ENCODE measurements at regions not wholly inside any gene's neighbourhood (a gene's known extent, or its start where the extent isn't known, plus 50 kb on each side); places are given as distances from the start of the nearest gene placed in this dataset.

GRCh38 chr21:21730512-21730911, 732.3 kb downstream of the NCAM2 start:
- DNase-seq = no peak

GRCh38 chr21:21731626-21732025, 733.4 kb downstream of the NCAM2 start:
- no peak for DNase-seq

GRCh38 chr21:21734088-21734487, 735.9 kb downstream of the NCAM2 start:
- no peak for DNase-seq

- DNase-seq = no peak
Observed at GRCh38 chr21:21737186-21737585, 739.0 kb downstream of the NCAM2 start.

GRCh38 chr21:21740207-21740606, 742.0 kb downstream of the NCAM2 start:
- DNase-seq = no peak

DNA sequence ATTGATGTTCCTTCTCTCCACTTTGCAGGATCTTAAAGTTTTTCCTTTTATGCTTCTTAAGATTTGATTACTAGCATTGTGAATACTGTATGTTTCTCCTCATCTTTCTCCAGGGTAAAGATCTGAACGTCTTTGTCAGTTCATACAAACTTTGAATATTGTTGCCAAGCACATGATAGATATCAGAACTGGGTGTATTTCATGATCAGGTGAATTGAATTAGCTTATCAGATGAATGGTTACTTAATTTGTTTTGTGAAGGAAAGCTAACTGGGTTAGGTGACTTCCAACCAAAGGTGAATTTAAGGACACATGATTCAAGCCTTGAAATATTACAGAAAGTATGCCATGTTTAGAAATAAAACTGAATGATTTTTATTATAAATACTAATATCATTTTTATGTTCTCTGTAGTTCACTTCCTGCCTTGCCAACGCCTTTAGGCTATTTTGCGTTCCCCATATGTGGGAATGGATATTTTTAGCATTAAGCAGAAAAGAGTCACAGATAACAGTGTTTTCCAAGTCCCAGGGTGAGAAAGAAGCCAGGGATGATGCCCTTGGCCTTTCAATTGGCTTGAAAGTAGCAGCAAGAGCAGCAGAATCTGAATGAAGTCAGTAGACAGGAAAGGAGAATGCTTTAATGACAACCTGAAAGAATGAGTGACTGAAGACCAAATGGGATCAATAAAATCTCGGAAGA, 752.1 kb downstream of the NCAM2 start:
- DNase-seq = no peak

GRCh38 chr21:21751286-21751685, 753.1 kb downstream of the NCAM2 start:
- DNase-seq = no peak

- DNase-seq = no peak
Observed at GRCh38 chr21:21762855-21763254, 764.6 kb downstream of the NCAM2 start.

DNA sequence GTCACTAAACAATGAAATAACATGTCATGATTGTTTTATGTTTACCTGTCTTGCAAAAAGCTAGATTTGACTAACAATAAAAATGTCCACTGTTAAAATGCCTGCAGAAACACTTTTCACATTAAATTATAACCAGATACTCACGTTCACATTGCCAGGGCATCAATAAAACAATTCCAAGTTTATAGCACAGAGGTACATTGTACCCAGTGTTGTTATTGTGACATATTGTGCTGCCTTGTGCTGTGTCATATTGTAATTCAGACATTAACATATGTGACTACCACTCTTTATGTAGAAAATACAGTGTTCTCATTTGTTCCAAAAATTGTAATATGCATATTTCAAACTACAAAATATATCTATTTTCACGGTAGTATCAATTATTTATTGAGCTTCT, 766.1 kb downstream of the NCAM2 start:
- no peak for DNase-seq

DNA sequence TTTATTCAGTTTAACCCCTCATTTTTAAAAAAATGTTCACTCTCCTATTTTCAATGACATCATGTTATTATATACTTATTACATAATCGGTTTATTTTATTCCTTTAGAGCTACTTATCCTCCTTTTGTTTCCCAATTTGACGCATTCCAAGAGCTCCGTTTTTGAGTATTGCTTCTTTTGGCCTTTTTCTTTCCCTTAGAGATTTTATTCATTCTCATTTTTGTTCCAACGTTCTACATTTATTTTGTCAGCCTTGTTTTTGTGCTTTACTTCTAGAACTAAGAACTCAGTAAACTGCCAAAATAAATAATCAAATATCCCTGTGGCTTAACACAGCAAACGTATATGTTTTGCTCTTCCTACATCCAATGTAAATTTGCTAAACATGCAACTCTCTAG, 769.1 kb downstream of the NCAM2 start:
- no peak for DNase-seq

DNA sequence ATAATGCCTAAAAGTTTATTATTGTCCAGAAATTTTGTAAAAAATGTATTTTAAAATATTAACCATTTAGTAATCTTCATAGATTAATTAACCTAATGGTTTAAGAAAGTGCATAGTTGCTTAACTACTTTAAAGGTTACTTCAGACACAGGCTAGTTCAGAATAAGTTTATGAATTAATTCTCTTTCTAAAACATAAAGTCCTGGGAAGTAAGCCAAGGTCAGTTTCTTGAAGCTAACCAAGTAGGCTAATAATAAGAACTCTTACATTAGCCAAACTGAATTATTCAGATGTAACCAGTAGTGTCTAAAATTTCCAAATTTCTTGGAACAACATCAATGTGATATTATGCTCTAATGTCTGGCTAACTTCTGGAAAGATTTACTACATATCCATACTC, 790.4 kb downstream of the NCAM2 start:
- DNase-seq = no peak

GRCh38 chr21:21801921-21802320, 803.7 kb downstream of the NCAM2 start:
- DNase-seq = no peak

- no peak for DNase-seq
Observed at GRCh38 chr21:21806711-21807597, 808.7 kb downstream of the NCAM2 start.

- no peak for DNase-seq
Observed at GRCh38 chr21:21807598-21807903, 809.3 kb downstream of the NCAM2 start.

GRCh38 chr21:21813289-21813688, 815.1 kb downstream of the NCAM2 start:
- DNase-seq = no peak

GRCh38 chr21:21813934-21814333, 815.7 kb downstream of the NCAM2 start:
- no peak for DNase-seq

DNA sequence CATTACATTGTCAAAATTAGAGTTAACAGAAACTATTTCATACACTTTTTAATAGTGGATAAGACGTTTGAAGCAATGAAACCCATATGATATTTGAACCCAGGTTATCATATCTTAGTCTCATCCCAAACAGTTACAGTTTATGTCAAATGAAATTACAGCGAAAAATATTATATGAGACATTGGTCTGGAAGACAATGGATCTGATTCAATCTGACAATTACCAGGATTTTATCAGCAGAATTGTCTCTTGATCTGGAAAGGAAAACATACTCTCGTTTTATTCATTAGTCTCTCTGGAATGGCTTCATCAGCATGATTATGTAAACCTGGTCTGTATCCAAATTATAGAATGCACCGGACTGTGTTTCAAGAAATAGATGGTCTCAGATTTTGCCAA, 818.6 kb downstream of the NCAM2 start:
- DNase-seq = no peak

DNA sequence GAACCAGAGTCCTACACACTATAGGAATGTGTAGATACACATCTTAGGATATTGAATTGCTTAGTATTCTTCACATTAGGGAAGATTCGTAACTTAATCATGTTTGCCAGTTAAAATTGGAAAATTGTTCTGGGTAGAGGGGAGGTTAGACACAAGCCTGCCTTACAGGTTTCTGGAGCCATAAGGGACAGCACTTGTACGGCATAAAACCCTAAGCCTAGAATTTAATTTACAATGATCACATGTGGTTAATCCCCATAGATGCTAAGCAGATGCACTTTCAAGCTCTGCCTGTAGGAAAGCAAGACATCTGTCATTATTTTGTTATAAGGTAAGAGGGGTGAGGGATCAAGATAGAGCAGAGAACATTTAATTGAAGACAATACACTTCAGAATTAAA, 820.7 kb downstream of the NCAM2 start:
- no peak for DNase-seq

DNA sequence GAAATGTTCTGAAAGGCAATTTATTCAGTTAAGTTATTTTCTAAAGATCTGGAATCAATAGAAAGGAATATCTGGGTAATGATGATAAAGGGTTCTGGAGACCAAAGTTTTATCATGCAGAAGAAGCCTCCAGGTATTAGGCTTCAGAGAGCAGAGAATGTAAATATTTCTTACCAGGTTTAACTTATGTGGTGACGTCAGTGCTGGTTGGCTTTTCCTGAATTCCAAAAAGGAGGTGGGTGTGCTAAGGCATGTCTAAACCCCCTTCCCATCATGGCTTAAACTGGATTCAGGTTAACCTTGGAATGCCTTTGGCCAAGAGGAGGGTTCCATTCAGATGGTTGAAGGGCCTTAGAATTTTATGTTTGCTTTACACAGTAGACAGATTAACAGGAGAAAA, 829.9 kb downstream of the NCAM2 start:
- no peak for DNase-seq

DNA sequence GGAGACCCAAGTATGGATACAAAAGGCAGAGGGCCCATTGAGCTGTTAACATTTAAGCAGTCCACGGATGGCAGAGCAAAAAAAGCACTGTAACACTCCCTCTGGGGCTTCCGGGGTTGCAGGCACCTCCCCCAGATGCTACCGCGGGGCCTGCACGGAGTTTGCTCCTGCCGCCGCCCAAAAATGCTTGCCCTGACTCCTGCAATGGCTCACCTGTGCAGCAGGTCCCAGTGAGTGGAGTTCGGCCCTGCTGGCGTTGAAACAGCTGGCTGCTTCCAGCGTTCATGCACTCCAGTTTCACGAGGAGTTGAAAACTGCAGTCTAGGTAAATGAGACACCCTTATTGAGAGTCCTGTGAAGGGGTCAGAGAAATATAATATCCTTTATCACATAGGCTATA, 832.8 kb downstream of the NCAM2 start:
- no peak for DNase-seq

- no peak for DNase-seq
Observed at GRCh38 chr21:21845901-21846300, 847.7 kb downstream of the NCAM2 start.

- DNase-seq = no peak
Observed at GRCh38 chr21:21851205-21851604, 853.0 kb downstream of the NCAM2 start.

GRCh38 chr21:21851657-21852056, 853.4 kb downstream of the NCAM2 start:
- no peak for DNase-seq

- no peak for DNase-seq
Observed at GRCh38 chr21:21858502-21859334, 860.5 kb downstream of the NCAM2 start.
